GM18508 (cell line): ENCODE measurements at regions not wholly inside any gene's neighbourhood (a gene's known extent, or its start where the extent isn't known, plus 50 kb on each side); places are given as distances from the start of the nearest gene placed in this dataset.

Source experiments
- ATAC-seq: cut with Tn5 transposase; IDR thresholded peaks from one replicate; pipeline ENCODE4 v1.9.1; 2021; ENCODE audit warnings: moderate number of reproducible peaks; ENCODE audit not compliant: insufficient read depth, unreplicated experiment

DNA sequence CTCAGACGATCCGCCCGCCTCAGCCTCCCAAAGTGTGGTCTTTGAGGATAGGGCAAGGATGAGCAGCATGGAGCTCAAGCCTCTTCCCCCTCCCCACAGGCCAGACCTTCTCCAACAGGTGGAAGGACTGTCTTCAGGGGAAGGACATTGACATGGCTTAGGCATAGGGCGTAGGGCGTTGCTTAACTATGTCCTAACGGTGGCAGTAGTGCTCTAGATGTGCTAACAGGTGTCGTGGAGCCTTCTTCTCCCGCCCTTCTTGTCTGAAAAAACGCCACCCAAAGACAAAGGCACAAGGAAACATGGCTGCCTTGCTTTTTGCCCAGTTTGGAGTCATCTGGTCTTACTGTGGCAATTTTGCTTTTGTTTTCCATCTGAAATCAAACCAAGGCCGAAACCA lies 219.8 kb downstream of the OR13H1 start:
- peak; percentile 42 for ATAC-seq

DNA sequence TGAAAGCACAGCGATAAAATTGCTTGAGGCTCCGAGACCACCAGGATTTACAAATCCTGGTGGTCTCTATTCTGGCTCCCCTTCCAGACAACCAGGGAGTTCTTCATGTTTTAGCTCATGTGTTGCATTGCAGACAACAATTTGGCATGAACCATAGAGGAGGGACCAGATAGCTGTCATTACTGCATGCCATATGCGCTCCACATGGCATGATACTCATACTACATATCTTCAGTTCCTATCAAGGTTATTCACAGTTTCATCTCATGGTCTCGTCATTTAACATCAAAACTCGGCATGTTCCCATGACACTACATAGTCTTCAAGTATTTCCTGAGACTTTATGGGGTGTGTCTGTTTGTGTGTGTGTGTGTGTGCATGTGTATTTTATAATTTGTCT lies 220.3 kb downstream of the OR13H1 start:
- ATAC-seq = no peak

- ATAC-seq = no peak
Observed at GRCh38 chrX:131778269-131779218, 234.7 kb downstream of the OR13H1 start.

- ATAC-seq = no peak
Observed at GRCh38 chrX:131779306-131779705, 235.4 kb downstream of the OR13H1 start.

GRCh38 chrX:131779741-131780140 lies 235.9 kb downstream of the OR13H1 start:
- no peak for ATAC-seq

DNA sequence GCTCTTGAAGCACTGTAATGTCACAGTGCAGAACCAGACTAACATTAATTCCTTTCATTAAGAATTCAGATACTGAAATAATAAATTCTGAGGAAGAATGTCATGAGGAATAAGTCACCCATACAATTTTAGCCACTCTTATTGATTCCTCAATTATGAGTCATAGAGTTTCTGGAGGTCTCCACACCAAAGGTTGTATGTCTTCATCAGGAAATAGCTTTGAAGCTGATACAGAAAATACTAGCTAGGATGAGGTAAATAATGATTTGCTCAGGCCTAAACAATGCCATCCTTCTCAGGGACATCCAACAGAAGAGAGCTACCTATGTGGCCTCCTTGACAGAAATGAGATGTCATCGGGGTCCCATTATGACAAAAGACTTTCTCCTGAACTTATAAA lies 238.8 kb downstream of the OR13H1 start:
- no peak for ATAC-seq

- ATAC-seq = no peak
Observed at GRCh38 chrX:131783555-131784308, 239.4 kb upstream of the STK26 start.

GRCh38 chrX:131789664-131790063 lies 233.4 kb upstream of the STK26 start:
- peak; percentile 25 for ATAC-seq

- no peak for ATAC-seq
Observed at GRCh38 chrX:131791608-131792355, 231.3 kb upstream of the STK26 start.

GRCh38 chrX:131792356-131792749 lies 230.7 kb upstream of the STK26 start:
- ATAC-seq = peak; percentile 62

DNA sequence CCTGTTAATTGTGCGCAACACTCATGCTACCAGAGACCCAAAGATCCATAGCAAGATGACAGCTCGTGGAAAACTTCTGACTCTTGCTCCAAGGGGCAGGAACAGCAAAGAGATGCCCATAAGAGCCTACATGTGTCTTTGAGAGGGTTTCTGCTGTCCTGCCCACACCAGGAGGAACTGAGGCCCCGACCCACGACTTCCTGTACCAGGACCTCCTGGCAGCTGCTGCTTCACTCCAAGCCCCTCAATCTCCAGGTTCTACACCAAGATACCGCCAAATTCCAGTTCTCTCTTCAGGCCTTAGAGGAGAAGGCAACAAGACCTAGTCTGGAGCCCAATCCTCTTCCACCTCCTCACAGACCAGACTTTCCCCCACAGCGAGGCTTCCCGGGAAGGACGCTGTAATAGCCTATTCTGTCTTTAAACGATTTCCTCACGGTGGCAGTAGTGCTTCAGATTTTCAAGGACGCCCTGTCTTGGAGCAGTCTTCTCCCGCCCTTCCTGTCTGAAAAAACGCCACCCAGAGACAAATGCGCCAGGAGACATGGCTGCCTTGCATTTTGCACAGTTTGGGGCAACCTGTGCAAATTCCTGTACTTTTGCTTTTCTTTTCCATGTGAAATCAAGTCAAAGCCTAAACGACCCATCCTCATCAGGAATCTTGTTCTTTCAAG lies 230.2 kb upstream of the STK26 start:
- peak; percentile 39 for ATAC-seq

GRCh38 chrX:131795442-131796229 lies 227.5 kb upstream of the STK26 start:
- ATAC-seq = no peak

- no peak for ATAC-seq
Observed at GRCh38 chrX:131801066-131801465, 222.0 kb upstream of the STK26 start.

- no peak for ATAC-seq
Observed at GRCh38 chrX:131801911-131802310, 221.2 kb upstream of the STK26 start.

- ATAC-seq = peak; percentile 55
Observed at GRCh38 chrX:131802836-131803626, 220.1 kb upstream of the STK26 start.

DNA sequence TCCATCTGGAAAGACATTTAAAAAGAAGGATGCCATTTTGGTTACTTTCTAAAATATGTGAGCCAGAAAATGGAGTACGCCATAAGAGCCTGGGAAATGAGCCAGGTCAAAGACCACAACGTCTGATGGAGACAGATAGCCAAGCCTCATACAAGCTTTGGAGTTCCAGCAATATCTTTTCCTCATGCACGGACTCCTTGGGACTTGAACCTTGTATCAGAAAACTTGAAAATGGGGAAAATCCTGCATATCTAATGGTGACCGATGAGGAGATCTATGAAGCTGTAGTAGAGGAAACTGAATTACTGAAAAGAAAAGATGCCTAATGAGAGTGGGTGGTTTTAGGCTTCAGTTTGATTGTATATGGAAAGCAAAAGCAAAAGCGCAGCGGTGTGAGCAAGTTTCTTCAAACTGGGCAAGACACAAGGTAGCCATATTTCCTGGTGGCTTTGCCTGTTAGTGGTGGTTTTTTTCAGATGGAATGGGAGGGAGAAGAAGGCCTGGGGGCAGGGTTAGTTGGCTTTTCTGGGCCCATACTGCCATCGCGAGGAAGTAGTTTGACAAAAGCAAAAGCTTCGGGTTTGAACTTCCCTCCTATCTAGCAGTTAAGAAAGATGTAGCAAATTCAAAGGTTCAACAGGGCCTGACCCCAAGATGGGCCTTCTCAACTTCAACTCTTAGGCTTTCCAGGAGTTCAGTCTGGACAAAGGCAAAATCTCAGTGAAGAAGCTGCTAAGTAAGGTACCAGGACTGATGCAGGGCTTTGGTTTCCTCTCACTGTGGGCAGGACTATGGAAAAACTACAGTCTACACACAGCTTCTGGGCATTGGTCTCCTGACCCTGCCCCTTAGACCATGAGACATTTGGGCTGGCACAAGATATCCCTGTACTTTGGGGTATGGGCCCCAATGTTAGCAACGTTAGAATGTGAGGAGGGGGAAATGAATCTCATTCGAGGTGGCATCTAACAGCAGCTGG lies 210.0 kb upstream of the STK26 start:
- ATAC-seq = peak; percentile 88

GRCh38 chrX:131816551-131817136 lies 206.5 kb upstream of the STK26 start:
- ATAC-seq = peak; percentile 38
